H1 (cell line): ENCODE measurements at regions not wholly inside any gene's neighbourhood (a gene's known extent, or its start where the extent isn't known, plus 50 kb on each side); places are given as distances from the start of the nearest gene placed in this dataset.

Source experiments
- ATF2 ChIP-seq: IDR thresholded peaks from 2 replicates; pipeline ENCODE4 v1.6.1; 2012; ENCODE audit warnings: low read length, inconsistent platforms
- FOSL1 ChIP-seq: IDR thresholded peaks from 2 replicates; pipeline ENCODE4 v1.6.1; 2011; ENCODE audit warnings: mild to moderate bottlenecking, low read depth, low read length, moderate library complexity; ENCODE audit not compliant: insufficient read depth
- RNF2 ChIP-seq: fragments of 200-900, 300-1000 bp; sonication (generic); IDR thresholded peaks from 2 replicates; pipeline ENCODE4 v1.7.1; 2016; ENCODE audit warnings: borderline replicate concordance, low read depth, mild to moderate bottlenecking, antibody characterized with exemption, low read length; ENCODE audit not compliant: poor library complexity, severe bottlenecking; ENCODE audit errors: missing control alignments
- TF ChIP-seq, protein P1 (sequence below): IDR thresholded peaks from 2 replicates; pipeline ENCODE4 v1.6.1; 2012; ENCODE audit warnings: inconsistent platforms

DNA sequence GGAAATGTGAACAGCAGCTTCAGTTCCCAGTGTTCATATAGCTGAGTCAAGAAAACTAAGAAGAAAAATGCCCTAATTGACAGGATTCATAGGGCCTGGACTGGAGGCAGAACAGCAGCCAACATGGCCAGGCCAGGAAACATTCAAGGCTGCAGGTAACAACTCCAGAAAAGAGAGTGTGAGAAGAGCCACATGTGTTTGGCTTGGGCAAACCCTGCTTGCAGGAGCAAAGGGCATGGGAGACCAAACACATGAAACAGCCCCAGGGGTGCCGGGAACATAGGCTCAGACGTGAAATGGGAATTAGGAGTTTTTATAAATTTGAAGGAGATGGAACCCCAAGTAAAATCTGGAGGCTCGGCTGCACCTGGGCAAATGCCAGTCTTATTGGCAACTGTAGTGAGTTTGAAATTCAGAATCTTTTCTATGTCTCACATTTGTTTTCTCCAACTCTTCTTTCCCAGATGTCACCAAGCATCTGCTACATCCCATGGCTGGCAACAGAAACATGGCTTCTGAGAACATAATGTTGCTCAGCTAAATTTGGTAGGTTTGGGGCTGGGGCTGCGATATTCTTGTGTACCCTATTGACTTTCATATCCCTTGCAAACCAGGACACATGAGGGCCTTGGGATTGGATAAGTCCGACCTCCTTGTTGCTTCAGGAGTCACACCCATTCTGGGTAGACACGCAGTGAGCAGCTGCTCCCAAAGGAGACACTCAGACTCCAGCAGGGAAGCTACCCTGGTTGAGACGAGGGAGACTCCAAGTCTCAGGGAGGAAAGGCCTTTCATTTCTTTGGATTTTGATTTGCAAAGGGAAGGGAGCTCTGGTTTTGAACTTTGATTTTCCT is 98.9 kb upstream of the CLSTN2 start (continued):
- TF ChIP-seq RNF2 (no peak), FOSL1 (no peak), ATF2 (no peak)
- TF ChIP-seq, protein P1, sequence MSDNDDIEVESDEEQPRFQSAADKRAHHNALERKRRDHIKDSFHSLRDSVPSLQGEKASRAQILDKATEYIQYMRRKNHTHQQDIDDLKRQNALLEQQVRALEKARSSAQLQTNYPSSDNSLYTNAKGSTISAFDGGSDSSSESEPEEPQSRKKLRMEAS, result no peak
